Caco-2 (cell line): ENCODE measurements at regions not wholly inside any gene's neighbourhood (a gene's known extent, or its start where the extent isn't known, plus 50 kb on each side); places are given as distances from the start of the nearest gene placed in this dataset.
A peak's percentile ranks its signal among the peaks of the same experiment; 100 is the strongest.

Experiments
- BruUV-seq: library from RNA; stranded (reverse); fragments of 400-500 nt; replicated peaks from 2 replicates; lab custom pipeline; 2021; lab: Mats Ljungman, UMichigan
- CTCF ChIA-PET: fragments of 300-600 bp; sonication (Branson Sonifier 250); formaldehyde crosslinking; loops from one replicate; lab custom pipeline; 2022; ENCODE audit warnings: antibody characterized with exemption; lab: Charles Lee
- POLR2A ChIA-PET: fragments of 300-600 bp; sonication (Branson Sonifier 250); formaldehyde crosslinking; loops from one replicate; lab custom pipeline; 2022; ENCODE audit warnings: antibody characterized with exemption; lab: Charles Lee
- DNase-seq, 2 experiments: peaks; one replicate each; pipeline versions ENCODE4 v3.0.0 to v3.0.0-alpha.2; 2020 to 2022
- H3K27me3 ChIP-seq: replicated peaks from 2 replicates; pipeline ENCODE4 v1.6.0; 2011; ENCODE audit warnings: low read length; ENCODE audit not compliant: control insufficient read depth, insufficient read depth
- H3K36me3 ChIP-seq: 2 replicates; pipeline ENCODE4 v1.5.1; 2011; ENCODE audit warnings: low read length; ENCODE audit not compliant: control insufficient read depth, insufficient read depth
- H3K4me1 ChIP-seq: fragments of 250-450 bp; sonication (Bioruptor Pico); 2 replicates; pipeline ENCODE4 v1.5.1; 2020; ENCODE audit warnings: mild to moderate bottlenecking
- H3K4me3 ChIP-seq: 2 replicates; pipeline ENCODE4 v1.5.1; 2011; ENCODE audit warnings: low read depth, mild to moderate bottlenecking, control low read depth, low read length
- H3K9me3 ChIP-seq: fragments of 250-450 bp; sonication (Bioruptor Pico); 2 replicates; pipeline ENCODE4 v1.5.1; 2020; ENCODE audit warnings: mild to moderate bottlenecking, moderate library complexity
- H3K27ac Mint-ChIP-seq: one replicate; pipeline ENCODE4 v1.8.0; 2022; ENCODE audit warnings: mixed read lengths; ENCODE audit not compliant: unreplicated experiment
- H3K27me3 Mint-ChIP-seq: one replicate; pipeline ENCODE4 v1.8.0; 2022; ENCODE audit warnings: mixed read lengths; ENCODE audit not compliant: insufficient read depth, unreplicated experiment
- H3K36me3 Mint-ChIP-seq: one replicate; pipeline ENCODE4 v1.8.0; 2022; ENCODE audit warnings: mild to moderate bottlenecking, mixed read lengths; ENCODE audit not compliant: insufficient read depth, unreplicated experiment
- H3K4me1 Mint-ChIP-seq: one replicate; pipeline ENCODE4 v1.8.0; 2022; ENCODE audit warnings: low read depth, mixed read lengths; ENCODE audit not compliant: unreplicated experiment
- H3K4me3 Mint-ChIP-seq: one replicate; pipeline ENCODE4 v1.8.0; 2022; ENCODE audit warnings: mild to moderate bottlenecking, moderate library complexity, mixed read lengths; ENCODE audit not compliant: unreplicated experiment
- H3K9me3 Mint-ChIP-seq: one replicate; pipeline ENCODE4 v1.8.0; 2022; ENCODE audit warnings: mixed read lengths; ENCODE audit not compliant: unreplicated experiment
- intact Hi-C: fragments of 100-400 bp; cut with micrococcal nuclease; formaldehyde crosslinking; loops from one replicate; pipeline ENCODE4 v1.10.0; 2022; ENCODE audit not compliant: unreplicated experiment
- TF ChIP-seq, protein P1 (sequence below), 2 experiments: fragments of 200-600 bp in 1 of 2; IDR thresholded peaks; 1 replicate in 1 of 2; 2 replicates in 1 of 2; pipeline versions ENCODE4 v1.5.1 to v1.8.0; 2011 to 2022; ENCODE audit warnings: antibody characterized with exemption in 1 of 2, control low read depth in 1 of 2, inconsistent platforms in 1 of 2, low read depth in 1 of 2, low read length in 1 of 2, mild to moderate bottlenecking in 1 of 2, moderate library complexity in 1 of 2; ENCODE audit not compliant: insufficient read depth in 1 of 2, severe bottlenecking in 1 of 2, unreplicated experiment in 1 of 2

DNA sequence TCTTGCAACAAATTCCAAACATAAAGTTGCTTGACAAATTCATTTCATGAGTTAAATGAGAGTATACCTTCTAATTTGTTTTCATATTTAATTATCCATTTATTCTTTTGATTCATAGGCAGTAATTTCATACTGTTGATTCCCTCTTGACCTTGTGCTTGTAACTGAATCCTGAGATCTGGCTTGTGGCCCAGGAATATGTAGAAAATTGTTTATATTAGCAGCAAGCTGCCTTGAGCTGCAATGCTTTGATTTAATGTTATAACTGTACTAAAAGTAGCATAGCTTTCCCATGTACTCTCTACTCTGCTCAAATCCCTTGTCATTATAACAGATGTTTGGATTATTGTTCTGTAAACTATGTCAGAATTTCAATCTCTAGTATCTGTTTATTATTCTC, 780.7 kb downstream of the NR2F1-AS1 start:
- Histone ChIP-seq H3K9me3 (peaks cover 5% of the 10 kb centered on the region; the same call in 1 of the 2 replicates), H3K27me3 (no peaks in the 10 kb centered on the region), H3K4me3 (no peak overlapping the region), H3K36me3 (no peaks in the 10 kb centered on the region), H3K4me1 (peaks cover 12% of the 10 kb centered on the region; the same call in 1 of the 2 replicates)
- DNase-seq, result no peak
- TF ChIP-seq, protein P1, sequence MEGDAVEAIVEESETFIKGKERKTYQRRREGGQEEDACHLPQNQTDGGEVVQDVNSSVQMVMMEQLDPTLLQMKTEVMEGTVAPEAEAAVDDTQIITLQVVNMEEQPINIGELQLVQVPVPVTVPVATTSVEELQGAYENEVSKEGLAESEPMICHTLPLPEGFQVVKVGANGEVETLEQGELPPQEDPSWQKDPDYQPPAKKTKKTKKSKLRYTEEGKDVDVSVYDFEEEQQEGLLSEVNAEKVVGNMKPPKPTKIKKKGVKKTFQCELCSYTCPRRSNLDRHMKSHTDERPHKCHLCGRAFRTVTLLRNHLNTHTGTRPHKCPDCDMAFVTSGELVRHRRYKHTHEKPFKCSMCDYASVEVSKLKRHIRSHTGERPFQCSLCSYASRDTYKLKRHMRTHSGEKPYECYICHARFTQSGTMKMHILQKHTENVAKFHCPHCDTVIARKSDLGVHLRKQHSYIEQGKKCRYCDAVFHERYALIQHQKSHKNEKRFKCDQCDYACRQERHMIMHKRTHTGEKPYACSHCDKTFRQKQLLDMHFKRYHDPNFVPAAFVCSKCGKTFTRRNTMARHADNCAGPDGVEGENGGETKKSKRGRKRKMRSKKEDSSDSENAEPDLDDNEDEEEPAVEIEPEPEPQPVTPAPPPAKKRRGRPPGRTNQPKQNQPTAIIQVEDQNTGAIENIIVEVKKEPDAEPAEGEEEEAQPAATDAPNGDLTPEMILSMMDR (IDR thresholded peaks at IDR 0.05; ENCODE audit: insufficient read depth in 1 of 2, low read depth in 1 of 2, low read length in 1 of 2, severe bottlenecking in 1 of 2, unreplicated experiment in 1 of 2), result no peak
- intact Hi-C loops, result no loop called here
- ChIA-PET CTCF (no interaction called here), POLR2A (no interaction called here)
- H3K4me1 Mint-ChIP-seq, result peaks cover 13% of the 10 kb centered on the region
- no peak overlapping the region for H3K4me3 Mint-ChIP-seq
- no peak overlapping the region for H3K27ac Mint-ChIP-seq
- H3K27me3 Mint-ChIP-seq, result no peaks in the 10 kb centered on the region
- H3K9me3 Mint-ChIP-seq, result peaks cover 20% of the 10 kb centered on the region
- BruUV-seq, result no TSS peak
- no peaks in the 10 kb centered on the region for H3K36me3 Mint-ChIP-seq

DNA sequence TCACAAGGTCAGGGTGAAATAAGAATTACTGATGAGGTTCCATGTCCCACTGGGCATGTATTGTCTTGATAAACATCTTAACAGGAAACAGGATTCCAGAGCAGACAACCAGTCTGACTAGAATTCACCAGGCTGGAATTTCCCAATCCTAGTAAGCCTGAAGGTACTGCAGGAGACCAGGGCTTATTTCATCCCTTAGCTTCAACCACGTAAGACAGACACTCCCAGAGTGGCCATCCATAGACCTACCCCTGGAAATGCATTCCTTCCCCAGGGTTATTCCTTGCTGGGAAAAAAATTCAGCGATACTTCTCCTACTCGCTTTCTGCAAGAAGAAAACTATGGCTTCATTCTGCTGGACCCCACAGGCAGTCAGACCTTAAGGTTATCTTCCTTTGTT, 785.4 kb downstream of the NR2F1-AS1 start:
- peaks cover 45% of the 10 kb centered on the region for H3K9me3 Mint-ChIP-seq
- no peak for DNase-seq
- Histone ChIP-seq H3K9me3 (peaks cover 15% of the 10 kb centered on the region), H3K36me3 (no peaks in the 10 kb centered on the region), H3K4me1 (no peaks in the 10 kb centered on the region), H3K4me3 (no peak overlapping the region), H3K27me3 (no peaks in the 10 kb centered on the region)
- TF ChIP-seq, protein P1 (IDR thresholded peaks at IDR 0.05; ENCODE audit: insufficient read depth in 1 of 2, low read depth in 1 of 2, low read length in 1 of 2, severe bottlenecking in 1 of 2, unreplicated experiment in 1 of 2), result no peak
- ChIA-PET CTCF (no interaction called here), POLR2A (no interaction called here)
- no peaks in the 10 kb centered on the region for H3K27me3 Mint-ChIP-seq
- no peaks in the 10 kb centered on the region for H3K36me3 Mint-ChIP-seq
- intact Hi-C loops, result loop anchor here (2.0 kb wide), 1 partner anchor 19 kb away; no protein-coding TSS in a partner anchor
- H3K27ac Mint-ChIP-seq, result no peak overlapping the region
- BruUV-seq, result no TSS peak
- no peaks in the 10 kb centered on the region for H3K4me1 Mint-ChIP-seq
- no peak overlapping the region for H3K4me3 Mint-ChIP-seq

DNA sequence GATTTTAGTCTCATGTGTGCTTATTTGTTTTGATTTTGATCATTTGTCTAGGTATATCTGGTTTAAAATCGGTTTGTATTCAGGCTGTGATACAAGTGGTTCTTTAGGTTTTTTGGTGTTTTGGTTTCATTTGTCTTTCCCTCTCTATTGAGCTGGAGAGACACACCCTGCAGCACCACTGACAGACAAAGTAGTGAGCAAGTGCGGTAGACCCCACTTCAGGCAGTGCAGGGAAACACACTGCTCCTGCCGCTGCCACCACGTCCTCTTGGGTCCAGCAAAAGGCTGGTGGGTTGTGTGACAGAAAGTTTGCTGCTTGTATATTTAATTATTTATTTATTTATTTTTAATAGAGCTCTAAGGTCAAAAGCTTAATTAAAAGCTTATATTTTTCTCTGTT, 801.0 kb downstream of the NR2F1-AS1 start:
- H3K27me3 Mint-ChIP-seq, result no peaks in the 10 kb centered on the region
- peaks cover 8% of the 10 kb centered on the region for H3K9me3 Mint-ChIP-seq
- H3K4me3 Mint-ChIP-seq, result no peak overlapping the region
- H3K27ac Mint-ChIP-seq, result peak overlapping the region; percentile 7
- H3K4me1 Mint-ChIP-seq, result peaks cover 33% of the 10 kb centered on the region
- no TSS peak for BruUV-seq
- H3K36me3 Mint-ChIP-seq, result no peaks in the 10 kb centered on the region
- TF ChIP-seq, protein P1 (IDR thresholded peaks at IDR 0.05; ENCODE audit: insufficient read depth in 1 of 2, low read depth in 1 of 2, low read length in 1 of 2, severe bottlenecking in 1 of 2, unreplicated experiment in 1 of 2), result no peak
- Histone ChIP-seq H3K9me3 (peaks cover 9% of the 10 kb centered on the region; the same call in 1 of the 2 replicates), H3K4me1 (peaks cover 45% of the 10 kb centered on the region), H3K4me3 (no peak overlapping the region), H3K36me3 (no peaks in the 10 kb centered on the region), H3K27me3 (no peaks in the 10 kb centered on the region)
- ChIA-PET CTCF (no interaction called here), POLR2A (no interaction called here)
- DNase-seq, result no peak
- intact Hi-C loops, result no loop called here
